Sigmoid colon (tissue), 6 donors: ENCODE measurements at regions not wholly inside any gene's neighbourhood (a gene's known extent, or its start where the extent isn't known, plus 50 kb on each side); places are given as distances from the start of the nearest gene placed in this dataset.

Experiments used
- DNase-seq: peaks from one replicate; pipeline ENCODE4 v3.0.0-alpha.2; 2019
- H3K27ac ChIP-seq, 4 donors: fragments of 200-600 bp; sonication (generic); one replicate each; pipeline ENCODE4 v1.5.1; 2016 to 2019; ENCODE audit warnings: mild to moderate bottlenecking in 1 of 4
- H3K27me3 ChIP-seq, 3 donors: fragments of 200-600 bp; sonication (generic); one replicate each; pipeline ENCODE4 v1.5.1; 2019; ENCODE audit warnings: mild to moderate bottlenecking in 1 of 3
- H3K36me3 ChIP-seq, 4 donors: fragments of 200-600 bp; sonication (generic); one replicate each; pipeline ENCODE4 v1.5.1; 2016 to 2019
- H3K4me1 ChIP-seq, 4 donors: fragments of 200-600 bp; sonication (generic); one replicate each; pipeline ENCODE4 v1.5.1; 2017 to 2019
- H3K4me3 ChIP-seq, 4 donors: fragments of 200-600 bp; sonication (generic); one replicate each; pipeline ENCODE4 v1.5.1; 2017 to 2019; ENCODE audit warnings: mild to moderate bottlenecking in 2 of 4, moderate library complexity in 1 of 4
- H3K9me3 ChIP-seq, 4 donors: fragments of 200-600 bp in 3 of 4; sonication (generic) in 3 of 4; one replicate each; pipeline versions ENCODE4 v1.5.1 to v1.6.1; 2013 to 2019
- EP300 ChIP-seq, 4 donors: sonication (generic); formaldehyde crosslinking; IDR thresholded peaks; one replicate each; pipeline ENCODE4 v1.6.1; 2017; ENCODE audit warnings: antibody characterized with exemption in 4 of 4
- POLR2A ChIP-seq, 2 donors: fragments of 450-650 bp; IDR thresholded peaks; one replicate each; pipeline ENCODE4 v1.6.1; 2016; ENCODE audit warnings: antibody characterized with exemption in 2 of 2, mild to moderate bottlenecking in 2 of 2, moderate library complexity in 2 of 2
- POLR2AphosphoS5 ChIP-seq, 4 donors: sonication (generic); formaldehyde crosslinking; IDR thresholded peaks; one replicate each; pipeline ENCODE4 v1.6.1; 2017; ENCODE audit warnings: antibody characterized with exemption in 4 of 4
- WGBS, 2 donors: extraction: QIAGEN DNeasy Blood & Tissue Kit; methylation state at CpG; one replicate each; pipeline ENCODE4 v1.1.7; 2013; 5-methylcytosine and 5-hydroxymethylcytosine counted together
- intact Hi-C: fragments of 100-400 bp; cut with DNase I; formaldehyde crosslinking; loops from one replicate; pipeline ENCODE4 v1.15.1; 2023
- TF ChIP-seq, protein P1 (sequence below), 4 experiments: fragments of 450-650 bp in 3 of 4; fragments of 200-600 bp in 1 of 4; IDR thresholded peaks; one replicate each; pipeline ENCODE4 v1.5.1; 2016 to 2019; ENCODE audit warnings: antibody characterized with exemption in 4 of 4, mild to moderate bottlenecking in 3 of 4, moderate library complexity in 2 of 4
- donor health status: healthy with polysubstance abuse.
- donor health status: healthy.

- 87 to 89% methylated on average over 3 of the region's 3 CpGs for WGBS, 2 donors
- no peak overlapping the region for H3K4me3 ChIP-seq
- peaks cover 0 to 8% (median 0%) of the 10 kb centered on the region in 4 donors for H3K4me1 ChIP-seq
- intact Hi-C loops = no loop called here
- no peaks in the 10 kb centered on the region for H3K9me3 ChIP-seq
- no peaks in the 10 kb centered on the region for H3K36me3 ChIP-seq
- TF ChIP-seq POLR2AphosphoS5 (IDR thresholded peaks at IDR 0.05) (no peak), POLR2A (IDR thresholded peaks at IDR 0.05) (no peak), EP300 (IDR thresholded peaks at IDR 0.05) (no peak)
- no peak for DNase-seq
- no peak overlapping the region for H3K27ac ChIP-seq
- H3K27me3 ChIP-seq = no peaks in the 10 kb centered on the region
Observed at GRCh38 chr2:122843503-122843902, 1088.1 kb downstream of the TSN start.

- TF ChIP-seq, protein P1, sequence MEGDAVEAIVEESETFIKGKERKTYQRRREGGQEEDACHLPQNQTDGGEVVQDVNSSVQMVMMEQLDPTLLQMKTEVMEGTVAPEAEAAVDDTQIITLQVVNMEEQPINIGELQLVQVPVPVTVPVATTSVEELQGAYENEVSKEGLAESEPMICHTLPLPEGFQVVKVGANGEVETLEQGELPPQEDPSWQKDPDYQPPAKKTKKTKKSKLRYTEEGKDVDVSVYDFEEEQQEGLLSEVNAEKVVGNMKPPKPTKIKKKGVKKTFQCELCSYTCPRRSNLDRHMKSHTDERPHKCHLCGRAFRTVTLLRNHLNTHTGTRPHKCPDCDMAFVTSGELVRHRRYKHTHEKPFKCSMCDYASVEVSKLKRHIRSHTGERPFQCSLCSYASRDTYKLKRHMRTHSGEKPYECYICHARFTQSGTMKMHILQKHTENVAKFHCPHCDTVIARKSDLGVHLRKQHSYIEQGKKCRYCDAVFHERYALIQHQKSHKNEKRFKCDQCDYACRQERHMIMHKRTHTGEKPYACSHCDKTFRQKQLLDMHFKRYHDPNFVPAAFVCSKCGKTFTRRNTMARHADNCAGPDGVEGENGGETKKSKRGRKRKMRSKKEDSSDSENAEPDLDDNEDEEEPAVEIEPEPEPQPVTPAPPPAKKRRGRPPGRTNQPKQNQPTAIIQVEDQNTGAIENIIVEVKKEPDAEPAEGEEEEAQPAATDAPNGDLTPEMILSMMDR (IDR thresholded peaks at IDR 0.05) = no peak
- no peak for TF ChIP-seq POLR2A (IDR thresholded peaks at IDR 0.05)
- TF ChIP-seq POLR2AphosphoS5 (IDR thresholded peaks at IDR 0.05) = no peak
- TF ChIP-seq EP300 (IDR thresholded peaks at IDR 0.05) = no peak
- Histone ChIP-seq H3K4me1 (peaks cover 0 to 12% (median 0%) of the 10 kb centered on the region in 4 donors), H3K4me3 (no peak overlapping the region), H3K36me3 (no peaks in the 10 kb centered on the region), H3K27ac (no peak overlapping the region), H3K9me3 (no peaks in the 10 kb centered on the region), H3K27me3 (no peaks in the 10 kb centered on the region)
- WGBS, 2 donors = 32 to 73% methylated on average over 4 of the region's 4 CpGs
- intact Hi-C loops = no loop called here
- no peak for DNase-seq
Observed at GRCh38 chr2:122851161-122851560, 1095.7 kb downstream of the TSN start.

GRCh38 chr2:122851972-122852531, 1096.6 kb downstream of the TSN start:
- H3K9me3 ChIP-seq = no peaks in the 10 kb centered on the region
- H3K27ac ChIP-seq = no peak overlapping the region
- H3K4me1 ChIP-seq = peaks cover 0 to 12% (median 0%) of the 10 kb centered on the region in 4 donors
- TF ChIP-seq POLR2A (IDR thresholded peaks at IDR 0.05) = no peak
- no peak for TF ChIP-seq POLR2AphosphoS5 (IDR thresholded peaks at IDR 0.05)
- TF ChIP-seq, protein P1 (IDR thresholded peaks at IDR 0.05) = no peak
- no peak for TF ChIP-seq EP300 (IDR thresholded peaks at IDR 0.05)
- WGBS, 2 donors = 45 to 66% methylated on average over 4 of the region's 4 CpGs
- intact Hi-C loops = no loop called here
- H3K4me3 ChIP-seq = no peak overlapping the region
- H3K36me3 ChIP-seq = no peaks in the 10 kb centered on the region
- DNase-seq = no peak
- no peaks in the 10 kb centered on the region for H3K27me3 ChIP-seq

GRCh38 chr2:122856696-122857095, 1101.2 kb downstream of the TSN start:
- WGBS, 2 donors = 80 to 87% methylated on average over 5 of the region's 5 CpGs
- H3K4me3 ChIP-seq = no peak overlapping the region

DNA sequence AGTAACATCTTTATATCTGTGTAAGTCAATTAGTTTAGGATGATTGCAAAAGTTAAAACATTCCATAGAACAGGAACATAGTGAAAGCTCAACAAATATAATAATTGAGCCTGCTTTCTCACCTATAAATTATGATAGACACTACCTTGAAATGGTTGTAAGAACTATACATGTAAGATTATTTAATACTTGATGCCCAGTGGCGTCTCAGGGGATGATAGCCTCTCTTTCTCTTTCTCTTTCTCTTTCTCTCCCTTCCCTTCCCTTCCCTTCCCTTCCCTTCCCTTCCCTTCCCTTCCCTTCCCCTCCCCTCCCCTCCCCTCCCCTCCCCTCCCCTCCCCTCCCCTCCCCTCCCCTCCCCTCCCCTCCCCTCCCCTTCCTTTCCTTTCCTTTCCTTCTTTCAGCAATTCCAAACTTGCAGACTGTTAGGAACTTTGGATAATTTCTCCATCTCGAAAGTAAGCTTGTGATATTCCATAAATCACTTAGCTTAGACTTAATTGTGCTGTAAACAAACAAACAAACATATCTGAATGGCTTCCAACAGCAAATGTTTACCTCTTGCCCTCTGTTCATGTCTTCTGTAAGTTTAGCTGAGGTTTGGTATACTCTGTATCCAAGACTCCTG, 1102.7 kb downstream of the TSN start:
- Histone ChIP-seq H3K9me3 (no peaks in the 10 kb centered on the region), H3K4me3 (no peak overlapping the region), H3K27ac (no peak overlapping the region), H3K4me1 (no peaks in the 10 kb centered on the region), H3K27me3 (no peaks in the 10 kb centered on the region), H3K36me3 (no peaks in the 10 kb centered on the region)
- WGBS, 2 donors = 55 to 80% methylated on average over 2 of the region's 2 CpGs
- intact Hi-C loops = no loop called here
- no peak for DNase-seq
- TF ChIP-seq EP300 (IDR thresholded peaks at IDR 0.05) (no peak), POLR2AphosphoS5 (IDR thresholded peaks at IDR 0.05) (no peak), POLR2A (IDR thresholded peaks at IDR 0.05) (no peak)
- TF ChIP-seq, protein P1 (IDR thresholded peaks at IDR 0.05) = no peak

More at GRCh38 chr2:122856696-122857095, 1101.2 kb downstream of the TSN start:
- Histone ChIP-seq H3K9me3 (no peaks in the 10 kb centered on the region), H3K27me3 (no peaks in the 10 kb centered on the region), H3K4me1 (no peaks in the 10 kb centered on the region), H3K36me3 (no peaks in the 10 kb centered on the region), H3K27ac (no peak overlapping the region)
- intact Hi-C loops = no loop called here
- DNase-seq = no peak
- TF ChIP-seq EP300 (IDR thresholded peaks at IDR 0.05) (no peak), POLR2AphosphoS5 (IDR thresholded peaks at IDR 0.05) (no peak), POLR2A (IDR thresholded peaks at IDR 0.05) (no peak)
- TF ChIP-seq, protein P1 (IDR thresholded peaks at IDR 0.05) = no peak
